Chondrocyte (in vitro differentiated cells): ENCODE measurements at regions not wholly inside any gene's neighbourhood (a gene's known extent, or its start where the extent isn't known, plus 50 kb on each side); places are given as distances from the start of the nearest gene placed in this dataset.

Experiments used
- DNase-seq: peaks from one replicate; pipeline ENCODE4 v3.0.0; 2021; ENCODE audit warnings: mixed read lengths, low spot score
- H3K27ac Mint-ChIP-seq: one replicate; pipeline ENCODE4 v1.8.0; 2021; ENCODE audit warnings: mild to moderate bottlenecking, moderate library complexity, mixed read lengths; ENCODE audit not compliant: unreplicated experiment
- H3K27me3 Mint-ChIP-seq: 2 replicates; pipeline ENCODE4 v1.8.0; 2021; ENCODE audit warnings: low read depth, mixed read lengths
- H3K36me3 Mint-ChIP-seq: 2 replicates; pipeline ENCODE4 v1.8.0; 2021; ENCODE audit warnings: low read depth, mixed read lengths
- H3K4me1 Mint-ChIP-seq: 2 replicates; pipeline ENCODE4 v1.8.0; 2021; ENCODE audit warnings: low read depth, mild to moderate bottlenecking, mixed read lengths
- H3K4me3 Mint-ChIP-seq: one replicate; pipeline ENCODE4 v1.8.0; 2021; ENCODE audit warnings: mild to moderate bottlenecking, moderate library complexity, mixed read lengths; ENCODE audit not compliant: unreplicated experiment
- H3K9me3 Mint-ChIP-seq: 2 replicates; pipeline ENCODE4 v1.8.0; 2021; ENCODE audit warnings: low read depth, mixed read lengths
- CTCF ChIP-seq: fragments of 200-600 bp; sonication (generic); IDR thresholded peaks from 2 replicates; pipeline ENCODE4 v1.5.0; 2021; ENCODE audit warnings: antibody characterized with exemption, mild to moderate bottlenecking, moderate library complexity

GRCh38 chr18:70659036-70659925 lies 370.4 kb downstream of the SOCS6 start:
- no peak overlapping the region for H3K4me3 Mint-ChIP-seq
- H3K27me3 Mint-ChIP-seq = peaks cover 3% of the 10 kb centered on the region
- H3K9me3 Mint-ChIP-seq = no peaks in the 10 kb centered on the region
- no peaks in the 10 kb centered on the region for H3K36me3 Mint-ChIP-seq
- H3K27ac Mint-ChIP-seq = no peak overlapping the region
- TF ChIP-seq CTCF = no peak
- DNase-seq = no peak
- H3K4me1 Mint-ChIP-seq = no peaks in the 10 kb centered on the region

GRCh38 chr18:70653671-70654070 lies 364.8 kb downstream of the SOCS6 start:
- Mint-ChIP-seq H3K4me1 (no peaks in the 10 kb centered on the region), H3K27ac (no peak overlapping the region), H3K4me3 (no peak overlapping the region), H3K9me3 (peaks cover 2% of the 10 kb centered on the region), H3K36me3 (no peaks in the 10 kb centered on the region), H3K27me3 (peaks cover 3% of the 10 kb centered on the region)
- no peak for DNase-seq
- no peak for TF ChIP-seq CTCF

- no peak for TF ChIP-seq CTCF
- DNase-seq = no peak
- no peaks in the 10 kb centered on the region for H3K4me1 Mint-ChIP-seq
- no peak overlapping the region for H3K4me3 Mint-ChIP-seq
- H3K27me3 Mint-ChIP-seq = peaks cover 3% of the 10 kb centered on the region
- H3K36me3 Mint-ChIP-seq = no peaks in the 10 kb centered on the region
- H3K27ac Mint-ChIP-seq = no peak overlapping the region
- H3K9me3 Mint-ChIP-seq = peaks cover 2% of the 10 kb centered on the region
Observed at GRCh38 chr18:70650878-70651277, 362.0 kb downstream of the SOCS6 start.

GRCh38 chr18:70649683-70650082 lies 360.8 kb downstream of the SOCS6 start:
- H3K36me3 Mint-ChIP-seq = no peaks in the 10 kb centered on the region
- no peak overlapping the region for H3K27ac Mint-ChIP-seq
- H3K27me3 Mint-ChIP-seq = peaks cover 9% of the 10 kb centered on the region
- H3K4me1 Mint-ChIP-seq = no peaks in the 10 kb centered on the region
- peaks cover 2% of the 10 kb centered on the region for H3K9me3 Mint-ChIP-seq
- no peak overlapping the region for H3K4me3 Mint-ChIP-seq
- DNase-seq = no peak
- no peak for TF ChIP-seq CTCF

GRCh38 chr18:70645971-70646370 lies 357.1 kb downstream of the SOCS6 start:
- Mint-ChIP-seq H3K4me3 (no peak overlapping the region), H3K36me3 (no peaks in the 10 kb centered on the region), H3K27me3 (peaks cover 5% of the 10 kb centered on the region), H3K27ac (no peak overlapping the region), H3K9me3 (peaks cover 2% of the 10 kb centered on the region), H3K4me1 (no peaks in the 10 kb centered on the region)
- no peak for TF ChIP-seq CTCF
- no peak for DNase-seq
